HG03045 (cell line): ENCODE measurements at regions not wholly inside any gene's neighbourhood (a gene's known extent, or its start where the extent isn't known, plus 50 kb on each side); places are given as distances from the start of the nearest gene placed in this dataset.
"Not testable (repeated sequence)": the region's sequence is repeated elsewhere in the genome, so short reads cannot be mapped to it uniquely, and the experiment has no call there.

Experiments used
- ATAC-seq: cut with Tn5 transposase; IDR thresholded peaks from one replicate; pipeline ENCODE4 v1.9.1; 2021; ENCODE audit warnings: mild to moderate bottlenecking, moderate library complexity; ENCODE audit not compliant: unreplicated experiment

DNA sequence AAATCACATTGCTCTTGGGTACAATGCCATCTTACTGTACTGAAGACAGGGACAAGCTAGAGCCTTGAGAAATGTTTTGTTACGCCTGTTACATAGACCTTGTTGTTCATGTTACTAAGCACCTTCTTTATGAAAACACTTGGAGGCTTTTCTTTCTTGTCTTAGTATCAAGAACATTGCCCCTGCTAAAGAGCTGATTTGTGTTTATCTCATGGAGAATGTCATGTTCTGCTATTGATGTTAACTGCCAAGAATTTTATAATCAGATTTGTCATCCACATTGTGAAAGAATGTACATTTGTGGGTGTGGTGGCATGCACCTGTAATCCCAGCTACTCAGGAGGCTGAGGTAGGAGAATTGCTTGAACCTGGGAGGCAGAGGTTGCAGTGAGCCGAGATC, 431.3 kb upstream of the MDFIC2 start:
- no peak for ATAC-seq

DNA sequence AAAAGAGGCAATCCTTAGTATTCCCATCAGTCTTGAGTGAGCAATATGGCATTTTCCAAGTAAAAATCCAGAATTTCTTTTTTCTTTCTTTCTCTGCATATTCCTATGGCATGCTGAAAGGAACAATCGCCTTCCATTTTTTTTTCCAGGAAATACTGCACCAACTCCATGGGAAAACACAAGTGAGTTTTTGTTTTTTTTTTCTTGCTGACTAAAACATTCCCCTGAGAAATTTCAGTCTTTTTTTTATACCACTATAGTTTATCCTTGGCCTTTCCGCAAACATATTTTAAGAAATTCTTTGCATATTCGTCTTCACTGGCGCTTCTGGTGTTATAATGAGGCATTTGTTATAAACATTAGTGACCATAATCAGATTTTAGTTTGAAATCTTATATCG, 429.6 kb upstream of the MDFIC2 start:
- ATAC-seq, result no peak

DNA sequence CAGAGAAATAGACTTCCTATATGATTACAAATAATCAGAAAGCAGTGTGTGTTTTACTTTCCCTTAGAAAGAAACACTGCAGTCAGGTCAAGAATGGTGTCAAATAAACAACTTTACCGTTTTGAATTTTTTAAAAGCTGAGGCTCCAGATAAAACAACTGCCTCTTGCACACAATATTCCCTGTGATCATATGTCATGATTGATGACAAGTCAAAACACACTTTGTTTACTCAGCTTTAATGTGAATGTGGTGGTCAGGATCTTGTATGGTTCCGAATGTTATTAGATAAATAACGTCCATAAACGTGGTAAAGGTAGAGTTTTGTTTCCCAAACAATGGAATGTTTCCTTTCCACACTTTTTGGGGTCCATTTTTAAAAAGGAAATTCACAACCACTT, 428.4 kb upstream of the MDFIC2 start:
- ATAC-seq, result no peak

DNA sequence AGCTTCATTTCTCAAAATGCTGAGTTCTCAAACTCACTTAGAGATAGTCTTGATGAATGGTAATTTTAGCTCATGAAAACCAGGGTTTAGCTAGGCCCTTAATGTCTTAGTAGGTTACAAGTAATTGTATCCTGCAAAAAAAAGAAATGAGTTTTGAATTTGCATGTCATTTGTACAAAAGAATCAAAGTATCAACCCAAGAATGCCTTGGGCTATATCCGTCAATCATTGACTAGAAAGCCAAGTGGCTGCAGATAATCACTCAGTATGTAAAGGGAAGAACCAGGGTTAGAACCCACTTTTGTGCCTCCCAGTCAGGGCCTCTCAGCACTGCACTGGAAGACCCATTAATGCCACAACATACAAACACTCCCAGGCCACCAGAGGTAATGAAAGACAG, 427.6 kb upstream of the MDFIC2 start:
- ATAC-seq, result no peak

DNA sequence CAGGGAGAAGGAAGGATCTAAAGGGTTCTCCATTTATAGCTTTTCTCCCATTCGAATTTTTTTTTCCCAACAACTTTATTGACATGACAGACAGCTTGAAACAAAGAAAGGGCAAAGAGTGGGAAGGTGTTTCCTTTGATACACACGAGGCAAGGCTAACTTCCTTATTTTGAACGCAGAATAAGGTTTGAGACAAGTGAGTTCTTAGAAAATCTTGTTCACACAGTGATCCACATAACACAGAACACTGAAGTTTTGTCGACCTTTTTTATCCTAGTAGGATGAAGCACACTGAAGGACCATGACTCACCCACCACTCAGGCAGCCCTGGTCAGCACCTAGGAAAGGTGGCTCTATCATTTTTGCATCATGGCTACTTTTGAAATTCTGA, 425.8 kb upstream of the MDFIC2 start:
- ATAC-seq, result no peak

DNA sequence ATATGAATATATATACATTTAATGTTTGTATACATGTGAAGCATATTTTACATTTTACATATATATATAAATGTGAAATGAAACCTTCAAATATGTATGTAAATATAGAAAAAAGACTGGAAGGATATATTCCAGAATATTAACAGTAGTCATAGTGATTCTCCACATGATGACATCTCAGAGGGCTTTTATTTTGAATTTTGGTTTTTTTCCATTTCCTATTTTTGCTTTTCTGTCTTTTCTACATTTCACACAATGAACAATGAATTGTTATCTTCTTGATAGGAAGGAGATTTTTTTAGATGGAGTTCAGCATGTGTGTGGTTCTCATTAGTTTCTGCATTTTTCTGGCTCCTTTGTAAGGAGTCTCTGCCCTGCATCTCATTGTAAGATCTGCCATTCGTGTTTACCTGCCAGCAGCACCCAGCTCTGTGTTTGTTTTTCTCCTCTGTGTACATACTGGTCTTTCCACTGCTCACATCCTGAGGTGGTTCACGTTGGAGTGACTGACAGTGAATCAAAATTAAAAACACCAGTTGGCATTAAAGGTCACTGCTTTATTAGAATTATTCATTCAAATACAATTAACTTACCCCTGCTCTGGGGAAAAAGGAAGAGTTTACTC, 425.3 kb upstream of the MDFIC2 start:
- no peak for ATAC-seq

DNA sequence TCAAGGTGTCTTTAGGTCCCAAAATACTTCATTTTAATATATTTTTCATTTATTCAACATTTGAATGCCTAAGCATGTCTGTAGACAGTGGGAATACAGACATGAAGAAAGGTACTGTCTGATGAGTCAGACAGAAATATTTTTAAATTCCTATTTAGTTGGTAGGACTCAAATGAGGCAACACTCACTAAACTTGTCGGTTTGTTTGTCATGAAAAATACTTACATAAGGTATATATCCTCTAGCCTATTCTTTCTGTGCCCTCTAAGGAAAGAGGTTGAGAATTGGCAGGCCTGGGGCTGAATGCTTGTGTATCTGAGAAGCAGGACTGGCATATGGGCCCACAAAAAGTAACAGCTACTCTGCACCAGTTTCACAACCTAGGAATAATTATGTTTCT, 423.6 kb upstream of the MDFIC2 start:
- ATAC-seq, result no peak

DNA sequence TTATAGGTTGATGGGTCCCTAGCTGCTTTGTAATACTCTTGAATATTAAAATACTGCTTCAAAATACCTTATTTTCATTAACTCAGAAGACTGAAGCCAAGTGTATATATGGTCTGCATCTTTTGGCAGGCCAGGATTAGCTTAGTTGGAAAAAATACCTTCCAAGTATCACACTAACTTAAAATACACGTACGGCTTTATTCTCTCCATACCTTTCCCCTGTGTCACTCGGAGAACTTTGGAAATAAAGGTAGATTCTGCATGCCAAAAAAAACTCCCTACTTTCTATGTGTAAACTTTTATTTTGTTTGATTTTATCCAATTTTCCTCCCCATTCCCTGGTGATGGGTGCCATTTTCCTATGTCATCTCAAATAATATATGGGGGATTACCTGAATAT, 422.3 kb upstream of the MDFIC2 start:
- ATAC-seq, result no peak

DNA sequence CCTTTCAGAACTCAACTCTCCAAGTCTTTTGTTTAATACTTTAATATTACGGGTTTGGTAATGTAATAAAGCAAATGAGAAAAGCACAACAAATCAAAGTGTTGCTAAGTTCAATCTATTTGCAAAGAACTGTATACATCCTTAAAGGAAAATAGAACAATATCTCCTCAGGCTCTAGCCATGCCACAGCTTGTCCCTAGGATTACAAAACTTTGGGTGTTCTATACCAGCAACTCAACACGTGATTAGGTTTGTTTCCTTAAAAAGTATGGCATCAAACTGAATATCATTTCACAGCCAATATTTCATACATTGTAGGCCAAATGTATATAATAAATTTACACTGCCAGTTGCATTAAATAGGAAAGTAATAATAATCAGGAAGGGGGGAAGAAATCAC, 418.6 kb upstream of the MDFIC2 start:
- no peak for ATAC-seq

DNA sequence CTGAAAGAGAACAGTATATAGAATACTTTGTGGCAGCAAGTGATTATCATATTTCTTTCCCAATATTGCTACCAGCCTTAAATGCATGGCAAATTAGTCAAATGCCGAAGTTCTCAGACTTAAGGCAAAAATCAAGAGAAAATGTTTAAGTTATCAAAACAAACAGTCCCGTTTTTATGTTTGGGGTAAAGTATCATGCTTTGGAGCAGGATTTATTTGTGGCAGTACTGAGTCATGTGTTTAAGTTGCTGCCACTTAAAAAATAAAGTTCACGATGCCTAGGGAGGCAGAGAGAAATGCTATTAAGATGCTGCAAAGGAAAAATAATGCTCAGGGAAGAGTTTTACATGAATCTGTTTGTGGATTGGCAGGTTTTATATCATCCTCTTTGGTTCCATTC, 417.4 kb upstream of the MDFIC2 start:
- no peak for ATAC-seq

DNA sequence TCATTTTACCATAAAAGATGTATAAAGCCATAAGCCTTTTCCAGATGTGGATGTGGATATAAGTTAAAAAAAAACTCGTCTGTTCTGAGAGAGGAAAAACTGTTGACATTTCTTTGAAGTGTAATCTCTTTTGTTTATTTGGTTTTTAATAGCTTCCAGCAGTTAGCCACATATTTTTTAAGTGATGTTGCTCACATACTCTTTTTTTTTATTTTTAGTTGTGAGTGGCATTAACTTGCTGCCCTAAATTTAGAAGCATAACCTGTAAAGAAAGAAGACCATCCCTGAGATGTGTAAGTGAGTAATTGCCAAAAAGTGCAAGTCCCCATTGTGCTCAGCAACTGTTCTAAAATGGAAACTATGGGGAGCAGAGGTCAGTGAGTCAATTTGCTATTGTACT, 415.9 kb upstream of the MDFIC2 start:
- no peak for ATAC-seq

DNA sequence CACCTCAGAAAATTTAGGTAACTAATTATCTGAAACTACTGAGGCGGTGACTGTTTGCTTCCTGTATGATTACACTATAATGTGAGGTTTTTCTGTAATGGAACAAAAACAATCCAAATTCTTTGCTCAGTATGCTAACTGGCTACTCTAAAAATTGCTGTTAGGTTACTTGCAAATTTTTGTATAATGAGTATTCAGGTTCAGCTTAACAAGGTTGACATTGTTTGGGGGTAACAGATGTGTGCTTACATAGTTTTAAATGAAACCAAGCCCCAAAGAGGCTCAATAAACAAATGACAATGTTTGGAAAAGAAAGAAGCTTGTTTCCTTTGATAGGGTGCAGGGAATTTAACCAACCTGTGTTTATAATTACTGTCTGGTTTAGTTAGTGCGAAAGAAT, 414.5 kb upstream of the MDFIC2 start:
- no peak for ATAC-seq

DNA sequence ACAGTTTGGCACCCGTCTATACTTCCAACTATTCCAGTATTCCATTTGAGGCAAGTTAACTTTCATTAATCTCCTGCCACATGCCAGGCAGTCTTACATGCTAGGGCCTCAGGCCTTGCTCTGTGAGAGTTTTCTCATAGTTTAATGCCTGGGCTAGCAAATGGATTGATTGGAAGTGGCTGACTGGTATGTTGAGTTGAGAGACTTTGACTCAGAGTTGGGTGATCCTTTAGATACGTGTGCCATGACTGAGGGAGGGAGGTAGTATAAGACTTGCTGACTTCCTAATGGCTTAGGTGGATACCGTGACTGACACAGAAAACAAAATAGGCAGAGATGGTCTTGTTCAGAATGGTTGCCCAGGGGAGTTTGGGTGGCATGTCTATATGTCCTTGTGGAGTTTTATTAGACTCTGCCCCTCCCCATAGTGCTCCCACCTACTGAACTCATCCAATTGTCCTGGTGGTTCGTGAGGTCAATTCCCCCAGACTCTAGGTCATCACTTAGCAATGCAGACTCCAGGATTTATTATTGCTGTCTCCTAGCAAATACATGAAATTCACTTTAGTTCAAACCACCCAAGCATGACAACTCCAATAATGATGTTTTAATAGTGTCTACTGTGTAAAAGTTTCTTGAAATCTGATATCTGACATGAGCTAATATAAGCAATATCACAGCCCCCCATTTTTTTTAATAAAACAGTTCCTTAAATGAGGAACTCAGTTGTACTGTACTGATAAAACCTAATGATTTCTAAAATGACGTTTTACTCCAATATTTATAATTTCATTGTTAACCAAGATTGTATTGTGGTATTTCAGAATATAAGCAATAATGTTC, 413.9 kb upstream of the MDFIC2 start:
- no peak for ATAC-seq

DNA sequence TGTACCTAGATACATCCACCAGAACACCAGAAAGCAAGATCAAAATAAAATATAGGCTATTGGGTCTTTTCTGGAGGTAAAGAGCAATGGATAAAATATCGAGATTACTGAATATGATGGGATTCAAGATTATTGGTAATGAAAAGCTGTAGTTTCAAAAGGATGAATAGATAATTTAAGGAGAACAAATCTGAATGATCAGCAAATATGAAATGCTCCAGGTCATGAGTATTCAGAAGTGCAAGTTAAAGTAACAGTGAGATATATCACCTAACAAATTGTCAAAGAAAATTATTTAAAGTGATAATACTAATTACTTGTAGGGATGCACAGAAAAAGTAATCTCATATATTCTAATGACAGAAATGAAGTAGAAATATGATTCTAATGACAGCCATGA, 409.6 kb upstream of the MDFIC2 start:
- ATAC-seq, result no peak

DNA sequence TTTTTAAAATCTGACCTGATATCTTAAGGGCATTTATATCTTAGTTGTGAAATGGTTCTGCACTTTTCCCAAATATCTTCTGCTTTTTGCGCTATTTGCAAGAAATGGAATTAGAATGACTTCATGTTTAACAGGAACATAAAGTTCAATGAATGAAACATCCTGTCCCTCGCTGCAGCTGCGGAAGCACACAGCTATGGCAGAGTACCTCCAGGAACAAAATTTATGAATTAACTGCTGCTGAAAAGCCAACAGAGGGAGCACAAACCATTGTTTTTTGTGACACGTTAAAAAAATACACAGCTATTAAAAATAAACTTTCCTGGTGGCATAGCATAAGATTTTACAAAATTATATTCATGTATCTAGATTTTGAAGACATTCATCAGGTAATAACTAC, 404.4 kb upstream of the MDFIC2 start:
- ATAC-seq, result no peak

DNA sequence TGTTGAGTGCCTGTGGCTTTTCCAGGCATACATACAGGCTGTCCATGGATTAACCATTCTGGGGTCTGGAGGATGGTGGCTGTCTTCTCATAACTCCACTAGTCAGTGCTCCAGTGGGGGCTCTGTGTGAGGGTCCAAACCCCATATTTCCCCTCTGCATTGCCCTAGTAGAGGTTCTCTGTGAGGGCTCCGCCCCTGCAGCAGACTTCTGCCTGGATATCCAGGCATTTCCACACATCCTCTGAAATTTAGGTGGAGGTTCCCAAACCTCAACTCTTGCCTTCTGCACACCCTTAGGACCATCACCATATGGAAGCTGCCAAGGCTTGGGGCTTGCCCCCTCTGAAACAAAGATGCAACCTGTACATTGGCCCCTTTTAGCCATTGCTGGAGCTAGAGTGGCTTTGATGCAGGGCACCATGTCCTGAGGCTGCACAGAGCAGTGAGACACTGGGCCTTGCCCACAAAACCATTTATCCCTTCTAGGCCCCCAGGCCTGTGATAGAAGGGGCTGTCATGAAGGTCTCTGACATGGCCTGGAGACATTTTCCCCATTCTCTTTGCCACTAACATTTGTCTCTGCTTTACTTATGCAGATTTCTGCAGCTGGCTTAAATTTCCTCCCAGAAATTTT, 400.1 kb upstream of the MDFIC2 start:
- no peak for ATAC-seq

DNA sequence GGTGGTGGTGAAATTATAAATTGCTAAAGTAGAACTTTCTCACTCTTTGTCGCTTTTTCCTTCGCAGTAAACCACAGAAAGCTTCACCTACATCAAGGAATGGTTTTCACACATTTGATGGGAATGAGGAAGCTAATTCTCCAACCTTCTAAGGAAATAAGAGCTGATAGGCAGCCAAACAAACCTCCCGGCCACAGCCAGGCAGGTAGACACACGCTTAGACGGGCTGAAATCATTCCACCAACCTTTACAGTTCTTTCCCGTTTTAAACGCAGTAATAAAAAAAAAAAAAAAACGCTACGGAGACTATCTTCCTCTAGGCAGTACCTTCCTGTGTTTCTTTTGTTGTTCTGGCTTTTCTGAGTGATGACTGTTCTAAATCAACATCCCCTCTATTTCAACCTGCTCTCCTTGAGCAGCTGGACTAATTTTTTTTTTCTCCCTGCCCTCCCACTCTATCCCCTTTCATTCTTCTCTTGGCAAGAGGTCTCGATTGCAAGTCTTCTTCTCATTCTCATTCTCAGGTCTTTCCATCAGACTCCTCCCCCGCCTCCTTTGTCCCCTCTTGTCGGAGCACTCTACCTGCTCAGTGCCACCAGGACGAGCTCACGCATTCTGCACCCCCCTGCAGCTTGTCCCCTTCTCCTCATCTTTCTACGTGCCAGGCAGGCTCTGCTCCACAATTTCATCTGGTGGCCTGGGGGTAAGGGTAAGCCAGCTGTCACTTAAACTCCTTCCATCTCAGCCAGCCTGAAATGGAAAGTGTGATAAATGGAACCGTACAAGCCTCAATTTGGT, 391.1 kb upstream of the MDFIC2 start:
- no peak for ATAC-seq

DNA sequence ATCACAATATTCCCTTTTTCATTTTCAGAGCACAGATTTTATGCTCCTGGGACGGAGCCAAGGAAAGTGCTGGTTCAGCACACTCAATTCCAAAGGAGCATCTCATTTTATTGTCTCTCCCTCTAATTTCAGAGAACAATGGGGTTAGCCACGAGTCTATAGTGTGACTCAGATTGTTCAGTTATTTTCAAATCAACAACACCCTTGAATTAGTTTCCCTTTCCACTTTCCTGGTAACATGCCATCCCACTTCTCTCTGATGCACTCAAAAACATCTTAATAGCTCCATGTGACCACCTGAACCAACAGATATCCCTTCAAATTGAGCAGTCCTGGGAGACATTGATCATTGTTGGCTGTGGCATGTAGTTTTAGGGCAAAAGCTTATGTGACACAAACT, 389.7 kb upstream of the MDFIC2 start:
- no peak for ATAC-seq

DNA sequence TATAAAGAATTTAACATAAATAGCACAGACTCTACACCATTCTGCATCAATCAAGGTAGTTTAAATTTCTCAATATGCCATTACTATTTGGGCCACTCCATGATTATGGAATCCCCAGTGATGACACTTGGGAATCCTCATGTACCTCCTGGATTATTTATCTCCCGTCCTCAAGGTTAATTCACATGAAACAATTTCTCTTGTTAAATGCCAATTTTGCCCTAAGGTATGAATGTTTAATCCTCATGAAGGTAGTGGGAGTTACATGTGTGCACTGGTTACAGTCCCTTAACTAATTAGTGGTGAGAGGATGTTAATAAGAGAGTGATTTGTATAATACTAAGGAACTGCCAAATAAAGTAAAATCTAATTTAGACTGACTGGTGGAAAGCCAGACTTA, 372.3 kb upstream of the MDFIC2 start:
- no peak for ATAC-seq

DNA sequence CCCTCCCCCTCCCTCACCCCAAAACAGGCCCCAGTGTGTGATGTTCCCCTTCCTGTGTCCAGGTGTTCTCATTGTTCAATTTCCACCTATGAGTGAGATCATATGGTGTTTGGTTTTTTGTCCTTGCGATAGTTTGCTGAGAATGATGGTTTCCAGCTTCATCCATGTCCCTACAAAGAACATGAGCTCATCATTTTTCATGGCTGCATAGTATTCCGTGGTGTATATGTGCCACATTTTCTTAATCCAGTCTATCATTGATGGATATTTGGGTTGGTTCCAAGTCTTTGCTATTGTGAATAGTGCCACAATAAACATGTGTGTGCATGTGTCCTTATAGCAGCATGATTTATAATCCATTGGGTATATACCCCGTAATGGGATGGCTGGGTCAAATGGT, 363.4 kb upstream of the MDFIC2 start:
- ATAC-seq, result not testable (repeated sequence)

DNA sequence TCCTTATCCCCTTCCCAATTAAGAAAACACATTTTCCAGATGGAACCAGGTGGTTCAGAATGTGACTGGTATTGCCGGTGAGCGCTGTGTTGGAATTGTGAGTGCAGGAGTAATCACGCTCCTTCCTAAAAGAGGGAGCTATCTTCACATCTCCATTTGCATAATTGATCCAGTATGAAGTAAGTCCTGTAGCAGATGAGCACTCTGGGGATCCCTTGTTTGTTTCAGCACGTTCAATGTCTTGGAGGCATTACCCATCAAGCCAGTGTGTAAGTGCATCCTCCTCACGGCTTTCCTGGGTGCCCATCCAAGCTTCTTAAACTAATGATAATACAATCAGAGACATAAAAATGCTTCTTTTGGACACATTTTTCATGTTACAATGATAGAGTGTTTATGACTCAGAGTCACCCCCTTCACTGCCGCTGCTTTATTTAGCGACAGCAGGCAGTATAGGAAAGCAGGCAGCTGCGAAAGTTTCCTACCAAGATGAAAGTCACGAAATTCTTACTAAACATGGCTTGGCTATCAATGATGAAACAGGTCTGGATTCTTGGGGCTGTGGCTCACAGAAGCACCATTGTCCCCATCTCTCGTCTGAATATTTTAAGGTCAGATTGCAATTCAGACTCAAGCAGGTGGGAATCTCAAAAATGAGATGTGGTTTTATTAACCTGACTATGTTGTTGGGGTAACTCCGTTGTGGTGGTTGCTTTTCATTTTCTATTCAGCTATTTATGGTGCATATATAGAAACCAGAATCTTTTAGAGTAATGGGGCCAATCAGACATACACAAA, 346.3 kb upstream of the MDFIC2 start:
- ATAC-seq, result no peak
